ENCODE measurements at regions not wholly inside any gene's neighbourhood (a gene's known extent, or its start where the extent isn't known, plus 50 kb on each side); places are given as distances from the start of the nearest gene placed in this dataset.
"Not testable (repeated sequence)": the region's sequence is repeated elsewhere in the genome, so short reads cannot be mapped to it uniquely, and the experiment has no call there.

GRCh38 chr15:62656071-62656470 is 386.5 kb upstream of the TPM1 start:
- Histone ChIP-seq H3K36me3 (ENCODE audit: control insufficient read depth in 2 of 2, extremely low read depth in 1 of 2, insufficient read depth in 2 of 2, low read length in 2 of 2) (no peaks in the 10 kb centered on the region), H3K27me3 (ENCODE audit: control insufficient read depth, extremely low read depth, insufficient read depth, low read length) (no peaks in the 10 kb centered on the region), H2AFZ (ENCODE audit: control insufficient read depth, low read length) (no peak overlapping the region), H3K4me3 (ENCODE audit: control insufficient read depth in 2 of 3, extremely low read depth in 1 of 3, insufficient read depth in 2 of 3, low read depth in 1 of 3, low read length in 3 of 3) (no peak overlapping the region), H3K27ac (ENCODE audit: control insufficient read depth, insufficient read depth, low read length) (no peak overlapping the region), H3K9me3 (ENCODE audit: control insufficient read depth, low read depth, low read length) (no peaks in the 10 kb centered on the region), H4K20me1 (ENCODE audit: control insufficient read depth, extremely low read depth, insufficient read depth, low read length) (no peaks in the 10 kb centered on the region), H3K9me1 (ENCODE audit: control insufficient read depth, extremely low read depth, insufficient read depth, low read length) (no peaks in the 10 kb centered on the region), H3K4me1 (ENCODE audit: control insufficient read depth, extremely low read depth, insufficient read depth, low read length) (peaks cover 6% of the 10 kb centered on the region), H3K79me2 (ENCODE audit: control insufficient read depth, insufficient read depth, low read length) (no peaks in the 10 kb centered on the region), H3K9ac (ENCODE audit: control insufficient read depth, extremely low read depth, insufficient read depth, low read length) (no peak overlapping the region), H3K4me2 (ENCODE audit: control insufficient read depth, extremely low read depth, insufficient read depth, low read depth, low read length) (no peak overlapping the region)
- TF ChIP-seq EZH2 (IDR thresholded peaks at IDR 0.05; ENCODE audit: low read length) (no peak), CTCF (optimal IDR thresholded peaks at IDR 0.05 in 1 of 3, IDR thresholded peaks at IDR 0.05 in 1 of 3, conservative IDR thresholded peaks at IDR 0.05 in 1 of 3; ENCODE audit: extremely low read depth in 1 of 3, insufficient read depth in 2 of 3, low read length in 3 of 3) (no peak)
- dilution Hi-C loops (cut with MboI; ENCODE audit: extremely low pct_ligation_motif_present, low sequenced_read_pairs), result no loop called here
- no peak for FAIRE-seq
- DNase-seq (ENCODE audit: low read depth, low spot score), result no peak

- H3K36me3 ChIP-seq (ENCODE audit: control insufficient read depth in 2 of 2, extremely low read depth in 1 of 2, insufficient read depth in 2 of 2, low read length in 2 of 2); H3K9me1 ChIP-seq (ENCODE audit: control insufficient read depth, extremely low read depth, insufficient read depth, low read length); dilution Hi-C loops (cut with MboI; ENCODE audit: extremely low pct_ligation_motif_present, low sequenced_read_pairs); H3K27me3 ChIP-seq (ENCODE audit: control insufficient read depth, extremely low read depth, insufficient read depth, low read length); H3K27ac ChIP-seq (ENCODE audit: control insufficient read depth, insufficient read depth, low read length); H3K9me3 ChIP-seq (ENCODE audit: control insufficient read depth, low read depth, low read length); H3K4me1 ChIP-seq (ENCODE audit: control insufficient read depth, extremely low read depth, insufficient read depth, low read length); H3K4me3 ChIP-seq (ENCODE audit: control insufficient read depth in 2 of 3, extremely low read depth in 1 of 3, insufficient read depth in 2 of 3, low read depth in 1 of 3, low read length in 3 of 3); H3K79me2 ChIP-seq (ENCODE audit: control insufficient read depth, insufficient read depth, low read length); DNase-seq (ENCODE audit: low read depth, low spot score); H2AFZ ChIP-seq (ENCODE audit: control insufficient read depth, low read length); FAIRE-seq; H3K4me2 ChIP-seq (ENCODE audit: control insufficient read depth, extremely low read depth, insufficient read depth, low read depth, low read length); H3K9ac ChIP-seq (ENCODE audit: control insufficient read depth, extremely low read depth, insufficient read depth, low read length); H4K20me1 ChIP-seq (ENCODE audit: control insufficient read depth, extremely low read depth, insufficient read depth, low read length): not testable (repeated sequence)
Measured at GRCh38 chr15:62657501-62657900, 385.0 kb upstream of the TPM1 start.

- Histone ChIP-seq H3K9me3 (ENCODE audit: control insufficient read depth, low read depth, low read length) (no peaks in the 10 kb centered on the region), H3K36me3 (ENCODE audit: control insufficient read depth in 2 of 2, extremely low read depth in 1 of 2, insufficient read depth in 2 of 2, low read length in 2 of 2) (no peaks in the 10 kb centered on the region), H3K9ac (ENCODE audit: control insufficient read depth, extremely low read depth, insufficient read depth, low read length) (no peak overlapping the region), H3K4me3 (ENCODE audit: control insufficient read depth in 2 of 3, extremely low read depth in 1 of 3, insufficient read depth in 2 of 3, low read depth in 1 of 3, low read length in 3 of 3) (no peak overlapping the region), H3K27ac (ENCODE audit: control insufficient read depth, insufficient read depth, low read length) (no peak overlapping the region), H2AFZ (ENCODE audit: control insufficient read depth, low read length) (no peak overlapping the region), H3K4me1 (ENCODE audit: control insufficient read depth, extremely low read depth, insufficient read depth, low read length) (no peaks in the 10 kb centered on the region), H4K20me1 (ENCODE audit: control insufficient read depth, extremely low read depth, insufficient read depth, low read length) (no peaks in the 10 kb centered on the region), H3K9me1 (ENCODE audit: control insufficient read depth, extremely low read depth, insufficient read depth, low read length) (no peaks in the 10 kb centered on the region), H3K4me2 (ENCODE audit: control insufficient read depth, extremely low read depth, insufficient read depth, low read depth, low read length) (no peak overlapping the region), H3K27me3 (ENCODE audit: control insufficient read depth, extremely low read depth, insufficient read depth, low read length) (no peaks in the 10 kb centered on the region), H3K79me2 (ENCODE audit: control insufficient read depth, insufficient read depth, low read length) (no peaks in the 10 kb centered on the region)
- dilution Hi-C loops (cut with MboI; ENCODE audit: extremely low pct_ligation_motif_present, low sequenced_read_pairs), result no loop called here
- TF ChIP-seq CTCF (optimal IDR thresholded peaks at IDR 0.05 in 1 of 3, IDR thresholded peaks at IDR 0.05 in 1 of 3, conservative IDR thresholded peaks at IDR 0.05 in 1 of 3; ENCODE audit: extremely low read depth in 1 of 3, insufficient read depth in 2 of 3, low read length in 3 of 3), result no peak
- TF ChIP-seq EZH2 (IDR thresholded peaks at IDR 0.05; ENCODE audit: low read length), result no peak
- FAIRE-seq (no peak), DNase-seq (ENCODE audit: low read depth, low spot score) (no peak)
Measured at GRCh38 chr15:62658498-62658897, 384.0 kb upstream of the TPM1 start.

Measured in keratinocyte (primary cell).